ENCODE measurements at regions not wholly inside any gene's neighbourhood (a gene's known extent, or its start where the extent isn't known, plus 50 kb on each side); places are given as distances from the start of the nearest gene placed in this dataset.

DNA sequence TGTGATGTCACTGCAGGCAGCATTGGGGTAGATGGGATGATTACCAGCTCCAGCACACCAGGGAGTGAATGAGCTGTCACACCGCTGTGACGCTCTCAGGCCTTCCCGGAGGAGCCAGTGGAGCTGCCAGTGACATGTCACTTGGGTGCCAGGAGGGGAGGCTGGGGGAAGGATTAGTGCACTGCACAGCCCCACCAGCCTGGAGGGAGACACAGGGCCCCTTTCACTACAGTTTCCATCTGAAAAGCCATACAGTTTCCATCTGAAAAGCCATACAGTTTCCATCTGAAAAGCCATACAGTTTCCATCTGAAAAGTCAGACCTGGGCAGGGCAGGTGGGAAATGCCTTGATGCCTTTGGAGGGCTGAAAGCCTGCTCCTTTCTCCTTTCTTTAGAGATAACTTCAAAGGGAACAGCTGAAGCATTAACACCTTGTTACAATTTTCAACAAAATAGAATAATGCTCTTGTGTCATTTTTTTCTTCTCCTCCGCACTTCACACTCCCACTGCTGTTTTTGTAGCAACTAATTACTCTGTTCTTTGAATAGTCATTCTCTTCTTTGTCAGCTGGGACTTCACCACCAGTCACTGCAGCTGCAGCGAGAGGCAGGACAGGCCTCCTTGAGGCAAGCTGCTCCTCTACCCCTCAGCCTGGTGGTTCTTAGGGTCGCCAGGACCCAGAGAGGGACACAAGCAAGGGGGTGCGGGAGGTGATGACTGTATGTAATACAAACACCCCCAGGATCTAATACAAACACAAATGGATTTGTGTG is 256.9 kb upstream of the RGS6 start:
- Histone ChIP-seq H3K9me3 (no peaks in the 10 kb centered on the region), H3K27me3 (no peaks in the 10 kb centered on the region), H3K4me1 (ENCODE audit: control insufficient read depth in 1 of 2, insufficient read depth in 1 of 2, low read depth in 1 of 2, low read length in 1 of 2) (peaks cover 0 to 4% of the 10 kb centered on the region in 2 experiments), H3K27ac (no peak overlapping the region), H3K36me3 (peaks cover 45% of the 10 kb centered on the region), H3K4me3 (ENCODE audit: low read depth in 1 of 2, low read length in 1 of 2) (no peak overlapping the region)
- TF ChIP-seq, protein P1, sequence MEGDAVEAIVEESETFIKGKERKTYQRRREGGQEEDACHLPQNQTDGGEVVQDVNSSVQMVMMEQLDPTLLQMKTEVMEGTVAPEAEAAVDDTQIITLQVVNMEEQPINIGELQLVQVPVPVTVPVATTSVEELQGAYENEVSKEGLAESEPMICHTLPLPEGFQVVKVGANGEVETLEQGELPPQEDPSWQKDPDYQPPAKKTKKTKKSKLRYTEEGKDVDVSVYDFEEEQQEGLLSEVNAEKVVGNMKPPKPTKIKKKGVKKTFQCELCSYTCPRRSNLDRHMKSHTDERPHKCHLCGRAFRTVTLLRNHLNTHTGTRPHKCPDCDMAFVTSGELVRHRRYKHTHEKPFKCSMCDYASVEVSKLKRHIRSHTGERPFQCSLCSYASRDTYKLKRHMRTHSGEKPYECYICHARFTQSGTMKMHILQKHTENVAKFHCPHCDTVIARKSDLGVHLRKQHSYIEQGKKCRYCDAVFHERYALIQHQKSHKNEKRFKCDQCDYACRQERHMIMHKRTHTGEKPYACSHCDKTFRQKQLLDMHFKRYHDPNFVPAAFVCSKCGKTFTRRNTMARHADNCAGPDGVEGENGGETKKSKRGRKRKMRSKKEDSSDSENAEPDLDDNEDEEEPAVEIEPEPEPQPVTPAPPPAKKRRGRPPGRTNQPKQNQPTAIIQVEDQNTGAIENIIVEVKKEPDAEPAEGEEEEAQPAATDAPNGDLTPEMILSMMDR (IDR thresholded peaks at IDR 0.05) = no peak

DNA sequence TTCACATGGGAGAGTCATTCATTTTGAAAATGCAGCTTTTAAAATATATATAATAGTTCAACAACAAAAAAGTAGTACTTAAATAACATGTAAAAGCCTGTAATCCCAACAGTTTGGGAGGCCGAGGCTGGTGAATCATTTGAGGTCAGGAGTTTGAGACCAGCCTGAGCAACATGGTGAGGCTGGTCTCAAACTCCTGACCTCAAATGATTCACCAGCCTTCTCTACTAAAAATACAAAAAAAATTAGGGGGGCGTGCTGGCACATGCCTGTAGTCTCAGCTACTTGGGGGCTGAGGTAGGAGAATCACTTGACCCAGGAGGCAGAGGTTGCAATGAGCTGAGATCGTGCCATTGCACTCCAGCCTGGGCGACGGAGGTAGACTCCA is 256.3 kb upstream of the RGS6 start:
- H3K4me3 ChIP-seq (ENCODE audit: low read depth in 1 of 2, low read length in 1 of 2) = no peak overlapping the region
- H3K27me3 ChIP-seq = no peaks in the 10 kb centered on the region
- H3K36me3 ChIP-seq = peaks cover 45% of the 10 kb centered on the region
- TF ChIP-seq, protein P1 (IDR thresholded peaks at IDR 0.05) = no peak
- H3K27ac ChIP-seq = no peak overlapping the region
- H3K4me1 ChIP-seq (ENCODE audit: control insufficient read depth in 1 of 2, insufficient read depth in 1 of 2, low read depth in 1 of 2, low read length in 1 of 2) = peaks cover 0 to 4% of the 10 kb centered on the region in 2 experiments
- H3K9me3 ChIP-seq = no peaks in the 10 kb centered on the region

DNA sequence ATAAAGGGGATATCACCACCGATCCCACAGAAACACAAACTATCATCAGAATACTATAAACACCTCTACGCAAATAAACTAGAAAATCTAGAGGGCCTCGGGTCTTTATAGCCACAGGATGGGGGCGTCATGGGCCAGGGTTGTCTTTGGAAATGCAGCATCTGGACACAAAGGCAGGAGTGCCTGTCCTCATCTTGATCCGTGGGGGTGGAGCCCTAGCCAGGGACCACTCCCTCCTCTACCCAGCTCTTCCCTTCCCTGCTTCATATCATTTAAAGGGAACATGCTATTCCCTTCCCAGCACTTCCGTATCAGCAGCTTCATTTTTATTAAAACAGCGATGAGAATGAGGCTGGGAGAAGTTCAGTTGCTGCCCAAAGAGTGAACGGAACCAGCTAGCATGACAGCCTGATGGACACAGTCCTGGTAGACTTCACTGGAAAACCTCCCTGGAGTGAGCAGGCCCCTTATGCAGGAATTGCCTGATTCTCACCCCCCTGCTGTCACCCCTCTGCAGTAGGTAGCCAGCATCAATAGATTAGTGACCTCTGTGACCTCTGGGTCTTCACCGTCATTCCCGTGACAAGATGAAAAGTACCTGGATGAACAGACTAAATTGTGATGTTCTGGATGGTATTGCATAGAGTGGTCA is 251.4 kb upstream of the RGS6 start:
- Histone ChIP-seq H3K9me3 (no peaks in the 10 kb centered on the region), H3K27me3 (no peaks in the 10 kb centered on the region), H3K4me3 (ENCODE audit: low read depth in 1 of 2, low read length in 1 of 2) (no peak overlapping the region), H3K4me1 (ENCODE audit: control insufficient read depth in 1 of 2, insufficient read depth in 1 of 2, low read depth in 1 of 2, low read length in 1 of 2) (peaks cover 0 to 4% of the 10 kb centered on the region in 2 experiments), H3K27ac (no peak overlapping the region), H3K36me3 (peaks cover 21% of the 10 kb centered on the region)
- TF ChIP-seq, protein P1 (IDR thresholded peaks at IDR 0.05) = no peak

DNA sequence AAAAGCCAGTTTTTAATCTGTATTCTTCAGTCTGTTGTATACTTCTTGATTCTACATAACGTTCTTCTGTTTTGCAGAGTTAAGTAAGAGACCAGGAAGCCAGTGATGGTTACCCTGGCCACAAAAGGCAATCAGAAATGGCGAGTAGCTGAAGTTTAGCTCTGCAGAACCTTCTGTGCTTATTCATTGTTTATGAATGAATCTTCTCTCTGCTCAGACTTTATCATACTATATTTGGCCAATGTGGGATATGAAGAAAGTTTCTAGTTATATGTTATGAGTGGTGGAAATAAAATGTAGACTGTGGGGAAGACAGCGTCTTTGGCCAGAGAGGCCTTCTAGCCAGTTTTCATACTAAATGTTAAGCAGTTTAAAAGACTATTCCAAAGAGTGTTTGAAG is 249.9 kb upstream of the RGS6 start:
- H3K27me3 ChIP-seq = no peaks in the 10 kb centered on the region
- no peaks in the 10 kb centered on the region for H3K4me1 ChIP-seq (ENCODE audit: control insufficient read depth in 1 of 2, insufficient read depth in 1 of 2, low read depth in 1 of 2, low read length in 1 of 2)
- TF ChIP-seq, protein P1 (IDR thresholded peaks at IDR 0.05) = no peak
- no peak overlapping the region for H3K4me3 ChIP-seq (ENCODE audit: low read depth in 1 of 2, low read length in 1 of 2)
- no peaks in the 10 kb centered on the region for H3K9me3 ChIP-seq
- peak overlapping the region; percentile 27 for H3K27ac ChIP-seq
- peaks cover 35% of the 10 kb centered on the region for H3K36me3 ChIP-seq

DNA sequence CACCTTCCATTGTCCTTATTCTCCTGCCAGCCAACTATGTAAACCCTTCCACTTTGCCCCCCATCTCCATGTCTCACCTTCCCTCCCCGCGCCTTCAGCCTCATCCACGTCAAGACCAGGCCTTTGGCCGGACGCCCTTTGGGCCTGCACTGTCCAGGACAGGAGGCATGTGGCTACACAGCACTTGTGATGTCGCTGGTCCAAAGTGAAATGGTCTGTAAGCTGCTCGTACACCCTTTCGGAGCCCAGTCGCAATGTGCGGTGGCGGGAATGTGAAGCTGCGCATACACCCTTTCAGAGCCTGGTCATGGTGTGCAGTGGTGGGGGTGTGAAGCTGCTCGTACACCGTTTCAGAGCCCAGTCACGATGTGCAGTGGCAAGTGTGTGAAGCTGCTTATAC is 247.9 kb upstream of the RGS6 start:
- no peaks in the 10 kb centered on the region for H3K4me1 ChIP-seq (ENCODE audit: control insufficient read depth in 1 of 2, insufficient read depth in 1 of 2, low read depth in 1 of 2, low read length in 1 of 2)
- H3K9me3 ChIP-seq = no peaks in the 10 kb centered on the region

More for the DNA sequence above, 247.9 kb upstream of the RGS6 start:
- Histone ChIP-seq H3K4me3 (ENCODE audit: low read depth in 1 of 2, low read length in 1 of 2) (no peak overlapping the region), H3K36me3 (peaks cover 49% of the 10 kb centered on the region), H3K27me3 (no peaks in the 10 kb centered on the region), H3K27ac (no peak overlapping the region)
- TF ChIP-seq, protein P1 (IDR thresholded peaks at IDR 0.05) = no peak
